Trophoblast cell (in vitro differentiated cells and primary cell): ENCODE measurements at regions not wholly inside any gene's neighbourhood (a gene's known extent, or its start where the extent isn't known, plus 50 kb on each side); places are given as distances from the start of the nearest gene placed in this dataset.
"Not testable (repeated sequence)": the region's sequence is repeated elsewhere in the genome, so short reads cannot be mapped to it uniquely, and the experiment has no call there.

Source experiments
- DNase-seq, 2 donors: peaks; one replicate each; pipeline ENCODE4 v3.0.0-alpha.2; 2016
- H2AFZ ChIP-seq: 2 replicates; pipeline ENCODE4 v1.6.1; 2013; ENCODE audit warnings: low read length, moderate library complexity, mild to moderate bottlenecking; ENCODE audit not compliant: insufficient read depth, poor library complexity
- H2AK5ac ChIP-seq: 2 replicates; pipeline ENCODE4 v1.6.1; 2013; ENCODE audit warnings: mild to moderate bottlenecking, low read length
- H2BK120ac ChIP-seq: 2 replicates; pipeline ENCODE4 v1.6.1; 2013; ENCODE audit warnings: low read length, mild to moderate bottlenecking, moderate library complexity; ENCODE audit not compliant: insufficient read depth, poor library complexity
- H2BK12ac ChIP-seq: 2 replicates; pipeline ENCODE4 v1.6.1; 2013; ENCODE audit warnings: mild to moderate bottlenecking, low read length, moderate library complexity
- H2BK5ac ChIP-seq: 2 replicates; pipeline ENCODE4 v1.6.1; 2013; ENCODE audit warnings: low read length, low read depth, moderate library complexity, mild to moderate bottlenecking; ENCODE audit not compliant: poor library complexity
- H3K14ac ChIP-seq: 2 replicates; pipeline ENCODE4 v1.6.1; 2013; ENCODE audit warnings: mild to moderate bottlenecking, low read length
- H3K18ac ChIP-seq: 2 replicates; pipeline ENCODE4 v1.6.1; 2013; ENCODE audit warnings: mild to moderate bottlenecking, low read length
- H3K23ac ChIP-seq: 2 replicates; pipeline ENCODE4 v1.6.1; 2013; ENCODE audit warnings: low read length
- H3K27ac ChIP-seq: 2 replicates; pipeline ENCODE4 v1.5.1; 2013; ENCODE audit warnings: low read depth, mild to moderate bottlenecking, inconsistent platforms, low read length, moderate library complexity
- H3K27me3 ChIP-seq: 2 replicates; pipeline ENCODE4 v1.6.1; 2013; ENCODE audit warnings: inconsistent platforms, mild to moderate bottlenecking, low read length, moderate library complexity; ENCODE audit not compliant: insufficient read depth
- H3K36me3 ChIP-seq, 2 experiments: 1 replicate in 1 of 2; 2 replicates in 1 of 2; pipeline ENCODE4 v1.6.1; 2013; ENCODE audit warnings: low read length in 2 of 2, mild to moderate bottlenecking in 2 of 2, moderate library complexity in 1 of 2; ENCODE audit not compliant: insufficient read depth in 2 of 2, control insufficient read depth in 1 of 2
- H3K4ac ChIP-seq: 2 replicates; pipeline ENCODE4 v1.6.1; 2013; ENCODE audit warnings: low read depth, mild to moderate bottlenecking, low read length, moderate library complexity
- H3K4me1 ChIP-seq, 2 experiments: 1 replicate in 1 of 2; 2 replicates in 1 of 2; pipeline ENCODE4 v1.6.1; 2013; ENCODE audit warnings: low read length in 2 of 2, mild to moderate bottlenecking in 2 of 2, moderate library complexity in 1 of 2; ENCODE audit not compliant: insufficient read depth in 2 of 2, control insufficient read depth in 1 of 2
- H3K4me2 ChIP-seq: 2 replicates; pipeline ENCODE4 v1.6.1; 2013; ENCODE audit warnings: inconsistent platforms, mild to moderate bottlenecking, low read length, moderate library complexity
- H3K4me3 ChIP-seq: 2 replicates; pipeline ENCODE4 v1.5.1; 2013; ENCODE audit warnings: mild to moderate bottlenecking, low read depth, low read length, inconsistent platforms
- H3K79me1 ChIP-seq: one replicate; pipeline ENCODE4 v1.6.1; 2013; ENCODE audit warnings: low read length
- H3K79me2 ChIP-seq: 2 replicates; pipeline ENCODE4 v1.6.1; 2013; ENCODE audit warnings: low read length, mild to moderate bottlenecking; ENCODE audit not compliant: control insufficient read depth, insufficient read depth, poor library complexity
- H3K9ac ChIP-seq: 2 replicates; pipeline ENCODE4 v1.6.1; 2013; ENCODE audit warnings: mild to moderate bottlenecking, low read length
- H3K9me3 ChIP-seq: 2 replicates; pipeline ENCODE4 v1.6.1; 2013; ENCODE audit warnings: low read depth, mild to moderate bottlenecking, control low read depth, inconsistent platforms, low read length; ENCODE audit not compliant: insufficient read depth
- H4K12ac ChIP-seq: 2 replicates; pipeline ENCODE4 v1.6.1; 2013; ENCODE audit warnings: low read depth, mild to moderate bottlenecking, low read length, moderate library complexity
- H4K8ac ChIP-seq: 2 replicates; pipeline ENCODE4 v1.6.1; 2013; ENCODE audit warnings: low read depth, mild to moderate bottlenecking, low read length, moderate library complexity
- H4K91ac ChIP-seq: one replicate; pipeline ENCODE4 v1.6.1; 2013; ENCODE audit warnings: low read depth, mild to moderate bottlenecking, low read length, moderate library complexity
- WGBS: extraction: QIAGEN DNeasy Blood & Tissue Kit; methylation state at CpG from one replicate; pipeline ENCODE4 v1.1.7; 2013; ENCODE audit warnings: missing lambda C conversion rate; ENCODE audit not compliant: insufficient read length, insufficient coverage; ENCODE audit errors: extremely low coverage; 5-methylcytosine and 5-hydroxymethylcytosine counted together

- H3K4me2 ChIP-seq, H3K79me1 ChIP-seq: not testable (repeated sequence)
- WGBS: no CpG with 5 or more reads among the region's 2 CpGs
These were observed 99.8 kb upstream of the TPTE start for GRCh38 chr21:10421601-10422000.

GRCh38 chr21:10424097-10424886, 97.1 kb upstream of the TPTE start:
- H3K18ac ChIP-seq, H3K27ac ChIP-seq, H4K8ac ChIP-seq, H4K12ac ChIP-seq, H2AK5ac ChIP-seq, H3K4me2 ChIP-seq, H2AFZ ChIP-seq, H3K4me3 ChIP-seq, H3K27me3 ChIP-seq, H2BK12ac ChIP-seq, H3K14ac ChIP-seq, H3K4ac ChIP-seq, H3K36me3 ChIP-seq, DNase-seq, H2BK120ac ChIP-seq, H3K79me1 ChIP-seq, H3K79me2 ChIP-seq, H3K23ac ChIP-seq, H4K91ac ChIP-seq, H3K4me1 ChIP-seq, H2BK5ac ChIP-seq: not testable (repeated sequence)
- WGBS: no CpG with 5 or more reads among the region's 4 CpGs
- peak overlapping the region; percentile 3 for H3K9ac ChIP-seq
- peaks cover 35% of the 10 kb centered on the region for H3K9me3 ChIP-seq

More at GRCh38 chr21:10421601-10422000, 99.8 kb upstream of the TPTE start:
- not testable (repeated sequence) for H3K36me3 ChIP-seq, H3K18ac ChIP-seq, H3K23ac ChIP-seq, H4K12ac ChIP-seq, H3K4me1 ChIP-seq, H3K4ac ChIP-seq, H2BK5ac ChIP-seq, H3K14ac ChIP-seq, H3K27me3 ChIP-seq, H2AK5ac ChIP-seq, H4K91ac ChIP-seq, H2BK12ac ChIP-seq, H2AFZ ChIP-seq, H3K9ac ChIP-seq, H3K79me2 ChIP-seq, H4K8ac ChIP-seq, DNase-seq, H2BK120ac ChIP-seq, H3K4me3 ChIP-seq, H3K27ac ChIP-seq
- peaks cover 32% of the 10 kb centered on the region for H3K9me3 ChIP-seq

GRCh38 chr21:10424887-10425145, 96.6 kb upstream of the TPTE start:
- H4K91ac ChIP-seq, H4K8ac ChIP-seq, H3K79me2 ChIP-seq, H2AFZ ChIP-seq, DNase-seq, H2BK120ac ChIP-seq, H2AK5ac ChIP-seq, H3K36me3 ChIP-seq, H4K12ac ChIP-seq, H2BK12ac ChIP-seq, H3K4me1 ChIP-seq, H3K27me3 ChIP-seq, H3K79me1 ChIP-seq, H3K4ac ChIP-seq, H3K14ac ChIP-seq, H2BK5ac ChIP-seq, H3K4me3 ChIP-seq, H3K23ac ChIP-seq, H3K4me2 ChIP-seq, H3K18ac ChIP-seq, H3K27ac ChIP-seq: not testable (repeated sequence)
- peak overlapping the region; percentile 3 for H3K9ac ChIP-seq
- H3K9me3 ChIP-seq: peaks cover 32% of the 10 kb centered on the region
- WGBS: no CpG with 5 or more reads among the region's 2 CpGs

GRCh38 chr21:10425856-10426255, 95.5 kb upstream of the TPTE start:
- Histone ChIP-seq H3K36me3 (no peaks in the 10 kb centered on the region), H3K4me3 (no peak overlapping the region), H4K8ac (no peak overlapping the region), H2BK12ac (no peak overlapping the region), H3K27ac (no peak overlapping the region), H3K79me1 (no peaks in the 10 kb centered on the region), H4K12ac (no peak overlapping the region), H3K4me1 (no peaks in the 10 kb centered on the region), H3K9ac (no peak overlapping the region), H3K4ac (no peak overlapping the region), H3K9me3 (peaks cover 32% of the 10 kb centered on the region), H4K91ac (no peak overlapping the region), H3K23ac (no peak overlapping the region), H3K4me2 (no peak overlapping the region), H2BK120ac (no peak overlapping the region), H3K18ac (no peak overlapping the region), H2AK5ac (no peak overlapping the region), H3K14ac (no peak overlapping the region), H3K79me2 (no peaks in the 10 kb centered on the region), H2BK5ac (no peak overlapping the region), H3K27me3 (peaks cover 6% of the 10 kb centered on the region), H2AFZ (no peak overlapping the region)
- DNase-seq: no peak
- no CpG with 5 or more reads among the region's 3 CpGs for WGBS
